Prostate gland (tissue), 2 donors: ENCODE measurements at regions not wholly inside any gene's neighbourhood (a gene's known extent, or its start where the extent isn't known, plus 50 kb on each side); places are given as distances from the start of the nearest gene placed in this dataset.

ENCODE experiments used
- DNase-seq: peaks from one replicate; pipeline ENCODE4 v3.0.0-alpha.2; 2019; ENCODE audit warnings: low spot score
- H3K27ac ChIP-seq, 2 donors: fragments of 200-600 bp; sonication (generic); 2 replicates each; pipeline ENCODE4 v1.5.1; 2017 to 2019
- H3K27me3 ChIP-seq: fragments of 200-600 bp; sonication (generic); replicated peaks from 2 replicates; pipeline ENCODE4 v1.5.1; 2019; ENCODE audit not compliant: insufficient read depth
- H3K36me3 ChIP-seq, 2 donors: fragments of 200-600 bp; sonication (generic); 1 replicate in 1 of 2; 2 replicates in 1 of 2; pipeline versions ENCODE4 v1.5.1 to v1.8.1; 2017 to 2019
- H3K4me1 ChIP-seq: fragments of 200-600 bp; sonication (generic); replicated peaks from 2 replicates; pipeline ENCODE4 v1.5.1; 2019
- H3K4me3 ChIP-seq, 2 donors: fragments of 200-600 bp; sonication (generic); 2 replicates each; pipeline ENCODE4 v1.5.1; 2017 to 2019
- H3K9me3 ChIP-seq: fragments of 200-600 bp; sonication (generic); 2 replicates; pipeline ENCODE4 v1.5.1; 2017
- CTCF ChIP-seq, 4 experiments: fragments of 200-600 bp in 2 of 4; fragments of 450-650 bp in 2 of 4; sonication (generic) in 2 of 4; IDR thresholded peaks; 1 replicate in 3 of 4; 2 replicates in 1 of 4; pipeline ENCODE4 v1.5.1; 2016 to 2019; ENCODE audit warnings: antibody characterized with exemption in 4 of 4, mild to moderate bottlenecking in 2 of 4, moderate library complexity in 2 of 4
- POLR2A ChIP-seq: fragments of 450-650 bp; IDR thresholded peaks from one replicate; pipeline ENCODE4 v1.6.1; 2016; ENCODE audit warnings: antibody characterized with exemption, mild to moderate bottlenecking
- POLR2AphosphoS5 ChIP-seq: sonication (generic); formaldehyde crosslinking; IDR thresholded peaks from one replicate; pipeline ENCODE4 v1.6.1; 2017; ENCODE audit warnings: antibody characterized with exemption
- WGBS: methylation state at CpG from one replicate; pipeline ENCODE4 v1.1.5; 2018; 5-methylcytosine and 5-hydroxymethylcytosine counted together
- intact Hi-C: fragments of 100-400 bp; cut with DNase I; formaldehyde crosslinking; loops from one replicate; pipeline ENCODE4 v1.14.2; 2022

GRCh38 chr15:88335074-88335473 lies 78.5 kb upstream of the NTRK3 start:
- H3K4me1 ChIP-seq, result no peaks in the 10 kb centered on the region
- H3K4me3 ChIP-seq, result no peak overlapping the region
- DNase-seq, result no peak
- TF ChIP-seq CTCF (IDR thresholded peaks at IDR 0.05) (no peak), POLR2AphosphoS5 (no peak), POLR2A (no peak)
- 94% methylated on average over 1 of the region's 1 CpG for whole genome bisulfite sequencing
- intact Hi-C loops, result no loop called here
- no peaks in the 10 kb centered on the region for H3K27me3 ChIP-seq
- H3K9me3 ChIP-seq, result no peaks in the 10 kb centered on the region
- H3K36me3 ChIP-seq, result no peaks in the 10 kb centered on the region
- no peak overlapping the region for H3K27ac ChIP-seq

DNA sequence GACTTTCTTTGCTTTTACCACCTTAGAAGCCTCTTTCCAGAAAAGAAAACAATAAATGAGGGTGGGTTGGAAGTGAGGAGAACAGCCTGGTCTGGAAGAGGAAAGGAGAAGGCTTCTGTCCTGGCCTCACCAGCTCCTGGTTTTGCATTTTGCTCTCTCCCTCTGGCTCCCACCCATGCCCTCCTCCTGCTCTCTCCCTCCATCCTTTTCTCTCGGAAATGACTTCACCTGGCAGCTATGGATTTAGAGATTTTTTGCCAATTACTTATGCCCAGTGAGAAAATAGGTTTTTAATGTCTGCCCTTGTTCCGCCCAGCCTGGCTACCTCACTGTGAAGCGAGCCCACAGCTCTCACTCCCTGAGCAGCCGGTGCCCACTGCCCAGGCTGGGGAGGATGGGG lies 77.9 kb upstream of the NTRK3 start:
- no peaks in the 10 kb centered on the region for H3K27me3 ChIP-seq
- TF ChIP-seq POLR2AphosphoS5, result no peak
- no peak for TF ChIP-seq POLR2A
- H3K4me1 ChIP-seq, result no peaks in the 10 kb centered on the region
- no peaks in the 10 kb centered on the region for H3K36me3 ChIP-seq
- WGBS, result 30% methylated on average over 4 of the region's 4 CpGs
- intact Hi-C loops, result no loop called here
- H3K4me3 ChIP-seq, result no peak overlapping the region
- no peak for DNase-seq
- H3K27ac ChIP-seq, result no peak overlapping the region
- H3K9me3 ChIP-seq, result no peaks in the 10 kb centered on the region

DNA sequence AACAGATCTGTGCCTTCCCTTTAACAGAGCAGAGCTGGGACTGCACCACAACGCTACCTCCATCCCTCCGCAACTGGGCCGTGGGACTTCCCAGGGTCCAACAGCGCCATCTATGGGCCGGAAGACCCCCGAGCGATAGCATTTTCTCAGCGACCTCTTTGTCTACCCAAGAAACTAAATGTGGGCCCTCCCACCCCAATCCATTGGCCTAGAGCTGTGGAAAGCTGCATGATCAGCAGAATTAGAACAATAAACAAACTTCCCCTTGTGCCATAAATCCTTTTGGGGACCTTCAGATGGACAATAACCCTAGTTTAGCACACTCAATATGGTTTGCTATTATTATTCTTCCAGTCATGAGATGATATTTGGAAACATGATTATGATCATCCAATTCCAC lies 74.8 kb upstream of the NTRK3 start:
- no peaks in the 10 kb centered on the region for H3K36me3 ChIP-seq
- no peaks in the 10 kb centered on the region for H3K9me3 ChIP-seq
- H3K4me1 ChIP-seq, result no peaks in the 10 kb centered on the region
- no peak for TF ChIP-seq POLR2A
- DNase-seq, result no peak
- no peak overlapping the region for H3K4me3 ChIP-seq
- H3K27ac ChIP-seq, result no peak overlapping the region
- intact Hi-C loops, result no loop called here
- no peaks in the 10 kb centered on the region for H3K27me3 ChIP-seq
- WGBS, result 24% methylated on average over 8 of the region's 8 CpGs

DNA sequence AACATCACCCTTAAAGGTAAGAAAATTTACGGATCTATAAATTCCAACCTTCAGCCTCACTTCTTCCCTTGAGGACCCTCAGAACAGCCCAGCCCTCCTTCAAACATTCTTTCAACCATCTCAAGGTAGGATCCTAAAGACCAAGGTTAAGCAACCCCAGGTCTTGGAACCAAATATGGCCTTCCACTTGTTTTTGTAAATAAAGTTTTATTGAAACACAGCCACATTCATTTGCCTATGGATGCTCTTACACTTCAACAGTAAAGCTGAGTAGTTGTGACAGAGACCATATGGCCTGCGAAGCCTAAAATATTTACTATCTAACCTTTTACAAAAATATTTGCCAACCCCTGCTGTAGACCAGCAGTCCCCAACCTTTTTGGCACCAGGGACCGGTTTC lies 70.4 kb upstream of the NTRK3 start:
- Histone ChIP-seq H3K4me1 (no peaks in the 10 kb centered on the region), H3K4me3 (no peak overlapping the region), H3K27ac (no peak overlapping the region), H3K27me3 (no peaks in the 10 kb centered on the region), H3K9me3 (no peaks in the 10 kb centered on the region), H3K36me3 (no peaks in the 10 kb centered on the region)
- intact Hi-C loops, result no loop called here
- TF ChIP-seq POLR2A, result no peak
- TF ChIP-seq POLR2AphosphoS5, result no peak
- no peak for TF ChIP-seq CTCF (IDR thresholded peaks at IDR 0.05)
- DNase-seq, result no peak
- WGBS, result 84% methylated on average over 3 of the region's 3 CpGs

DNA sequence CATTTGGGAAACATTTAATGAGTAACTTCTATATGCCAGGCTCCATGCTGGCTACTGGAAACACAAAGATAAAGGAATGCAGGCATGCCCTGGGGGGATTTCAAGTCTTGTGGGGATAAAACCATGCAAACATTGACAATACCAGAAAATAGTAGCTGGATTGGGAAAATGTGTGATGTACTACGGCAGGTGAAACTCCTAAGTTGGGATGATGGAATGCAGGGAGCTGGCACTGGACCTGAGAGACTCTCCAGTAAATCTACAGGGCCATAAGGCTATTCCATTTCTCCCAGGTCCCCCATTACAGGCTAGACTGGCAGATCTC lies 68.2 kb upstream of the NTRK3 start:
- Histone ChIP-seq H3K27me3 (no peaks in the 10 kb centered on the region), H3K27ac (no peak overlapping the region), H3K4me1 (no peaks in the 10 kb centered on the region), H3K4me3 (no peak overlapping the region), H3K9me3 (no peaks in the 10 kb centered on the region), H3K36me3 (no peaks in the 10 kb centered on the region)
- DNase-seq, result no peak
- intact Hi-C loops, result no loop called here
- 56% methylated on average over 1 of the region's 1 CpG for WGBS
- TF ChIP-seq CTCF (IDR thresholded peaks at IDR 0.05) (no peak), POLR2A (no peak), POLR2AphosphoS5 (no peak)

DNA sequence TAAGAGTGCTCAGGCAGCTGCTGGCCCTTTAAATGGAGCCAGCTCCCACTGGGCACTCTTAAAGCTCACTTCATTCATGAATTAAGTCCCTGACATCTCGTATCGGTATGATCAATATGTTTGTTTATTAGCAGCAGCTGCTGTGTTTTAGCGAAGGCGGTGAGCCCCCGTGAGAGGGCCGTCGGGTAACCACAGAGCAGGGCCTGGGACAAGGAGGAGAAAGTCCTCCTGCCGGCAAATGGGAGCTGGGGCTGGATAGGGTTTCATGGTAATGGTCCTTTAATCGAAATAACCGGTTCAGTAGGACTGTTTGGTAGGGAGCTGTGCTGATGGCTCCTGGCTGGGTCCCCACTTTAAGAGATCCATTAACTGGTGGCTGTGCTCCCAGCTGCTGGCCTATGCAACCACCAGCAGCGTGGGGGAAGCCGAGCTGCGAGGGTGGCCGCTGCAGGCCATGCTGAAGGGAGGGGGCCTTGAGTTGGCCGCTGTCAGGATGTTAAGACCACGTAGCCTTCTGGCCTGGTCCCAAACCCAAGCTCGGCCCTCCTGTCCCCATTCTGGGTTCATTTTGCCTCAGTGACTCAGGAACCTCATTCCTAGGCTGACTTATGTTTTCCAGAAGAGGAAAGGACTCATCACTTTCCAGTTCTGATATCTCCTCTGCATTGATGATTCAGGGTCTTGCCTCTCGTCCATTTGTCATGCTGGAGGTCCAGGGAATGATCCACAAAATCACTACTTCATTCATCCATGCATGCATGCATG lies 67.6 kb upstream of the NTRK3 start:
- Histone ChIP-seq H3K36me3 (no peaks in the 10 kb centered on the region), H3K4me1 (no peaks in the 10 kb centered on the region), H3K27me3 (no peaks in the 10 kb centered on the region), H3K9me3 (no peaks in the 10 kb centered on the region), H3K27ac (no peak overlapping the region), H3K4me3 (no peak overlapping the region)
- intact Hi-C loops, result no loop called here
- 77% methylated on average over 18 of the region's 18 CpGs for WGBS
- no peak for DNase-seq
- TF ChIP-seq POLR2A, result no peak
